IMR-90 (cell line): ENCODE measurements at regions not wholly inside any gene's neighbourhood (a gene's known extent, or its start where the extent isn't known, plus 50 kb on each side); places are given as distances from the start of the nearest gene placed in this dataset.

Experiments
- ATAC-seq: fragments of 200-7000 bp; cut with Tn5 transposase; 2 replicates; pipeline ENCODE4 v1.9.1; 2020; ENCODE audit warnings: low read depth, mild to moderate bottlenecking, moderate library complexity
- BruUV-seq: library from RNA; stranded (reverse); fragments of 400-500 nt; replicated peaks from 2 replicates; lab custom pipeline; 2021; lab: Mats Ljungman, UMichigan
- CTCF ChIA-PET: fragments of 300-600 bp; formaldehyde crosslinking; extraction: SDS; loops from one replicate; lab custom pipeline; 2021; ENCODE audit warnings: antibody characterized with exemption; lab: Yijun Ruan, JAX
- POLR2A ChIA-PET: fragments of 300-600 bp; sonication (Branson Sonifier 250); formaldehyde crosslinking; loops from one replicate; lab custom pipeline; 2022; ENCODE audit warnings: antibody characterized with exemption; ENCODE audit not compliant: unreplicated experiment; lab: Charles Lee
- DNase-seq: peaks from one replicate; pipeline ENCODE4 v3.0.0; 2013
- H2AFZ ChIP-seq: replicated peaks from 2 replicates; pipeline ENCODE3; 2013; ENCODE audit warnings: low read length, mild to moderate bottlenecking; ENCODE audit not compliant: poor library complexity
- H2AK5ac ChIP-seq: 2 replicates; pipeline ENCODE4 v1.6.1; 2013; ENCODE audit warnings: low read depth, low read length, inconsistent platforms
- H2AK9ac ChIP-seq: replicated peaks from 2 replicates; pipeline ENCODE3; 2013; ENCODE audit warnings: mild to moderate bottlenecking, low read depth, low read length, moderate library complexity; ENCODE audit not compliant: poor library complexity
- H2BK120ac ChIP-seq: 2 replicates; pipeline ENCODE4 v1.6.1; 2013; ENCODE audit warnings: low read depth, low read length, inconsistent platforms
- H2BK15ac ChIP-seq: 3 replicates; pipeline ENCODE4 v1.6.1; 2013; ENCODE audit warnings: low read depth, low read length, inconsistent platforms
- H2BK20ac ChIP-seq: 2 replicates; pipeline ENCODE4 v1.6.1; 2013; ENCODE audit warnings: low read depth, mild to moderate bottlenecking, inconsistent platforms, low read length, moderate library complexity
- H2BK5ac ChIP-seq: 2 replicates; pipeline ENCODE4 v1.6.1; 2013; ENCODE audit warnings: mild to moderate bottlenecking, low read depth, low read length, inconsistent platforms; ENCODE audit not compliant: poor library complexity, severe bottlenecking
- H3K14ac ChIP-seq: replicated peaks from 2 replicates; pipeline ENCODE4 v1.6.1; 2013; ENCODE audit warnings: low read depth, low read length, inconsistent platforms
- H3K18ac ChIP-seq: 2 replicates; pipeline ENCODE4 v1.6.1; 2013; ENCODE audit warnings: low read depth, low read length, control low read depth
- H3K23ac ChIP-seq: 2 replicates; pipeline ENCODE4 v1.6.1; 2013; ENCODE audit warnings: low read depth, low read length, inconsistent platforms
- H3K27ac ChIP-seq: 2 replicates; pipeline ENCODE4 v1.5.1; 2013; ENCODE audit warnings: mild to moderate bottlenecking, control low read depth, low read length; ENCODE audit not compliant: insufficient read depth
- H3K27me3 ChIP-seq: 2 replicates; pipeline ENCODE4 v1.6.1; 2013; ENCODE audit warnings: low read length; ENCODE audit not compliant: control insufficient read depth, insufficient read depth
- H3K36me3 ChIP-seq: 2 replicates; pipeline ENCODE4 v1.6.1; 2013; ENCODE audit warnings: low read length, mixed read lengths; ENCODE audit not compliant: control insufficient read depth, insufficient read depth
- H3K4ac ChIP-seq: 2 replicates; pipeline ENCODE4 v1.6.1; 2013; ENCODE audit warnings: low read depth, low read length, inconsistent platforms
- H3K4me1 ChIP-seq: 2 replicates; pipeline ENCODE4 v1.6.1; 2013; ENCODE audit warnings: low read length, mixed read lengths; ENCODE audit not compliant: control insufficient read depth, insufficient read depth
- H3K4me2 ChIP-seq: 2 replicates; pipeline ENCODE4 v1.6.1; 2013; ENCODE audit warnings: low read depth, mild to moderate bottlenecking, control low read depth, low read length, moderate library complexity
- H3K4me3 ChIP-seq: 2 replicates; pipeline ENCODE4 v1.5.1; 2013; ENCODE audit warnings: low read depth, mild to moderate bottlenecking, control low read depth, low read length, moderate library complexity; ENCODE audit not compliant: insufficient read depth
- H3K56ac ChIP-seq: 2 replicates; pipeline ENCODE4 v1.6.1; 2013; ENCODE audit warnings: low read length, inconsistent platforms; ENCODE audit not compliant: insufficient read depth; ENCODE audit errors: extremely low read depth
- H3K79me1 ChIP-seq, 2 experiments: 2 replicates each; pipeline ENCODE4 v1.6.1; 2013; ENCODE audit warnings: low read length in 2 of 2, inconsistent platforms in 1 of 2, low read depth in 1 of 2
- H3K9ac ChIP-seq: 2 replicates; pipeline ENCODE4 v1.6.1; 2013; ENCODE audit warnings: low read depth, low read length, control low read depth
- H3K9me1 ChIP-seq: 2 replicates; pipeline ENCODE4 v1.6.1; 2013; ENCODE audit warnings: low read length, inconsistent platforms; ENCODE audit not compliant: insufficient read depth
- H3K9me3 ChIP-seq: 2 replicates; pipeline ENCODE4 v1.6.1; 2013; ENCODE audit warnings: low read length; ENCODE audit not compliant: control insufficient read depth, insufficient read depth
- H4K20me1 ChIP-seq: 2 replicates; pipeline ENCODE4 v1.6.1; 2013; ENCODE audit warnings: low read length, inconsistent platforms; ENCODE audit not compliant: insufficient read depth
- H4K5ac ChIP-seq: 2 replicates; pipeline ENCODE4 v1.6.1; 2013; ENCODE audit warnings: mild to moderate bottlenecking, low read depth, low read length, control low read depth
- H4K8ac ChIP-seq, 2 experiments: 2 replicates each; pipeline ENCODE4 v1.6.1; 2013; ENCODE audit warnings: low read depth in 2 of 2, low read length in 2 of 2, control low read depth in 1 of 2, inconsistent platforms in 1 of 2
- H4K91ac ChIP-seq: 2 replicates; pipeline ENCODE4 v1.6.1; 2013; ENCODE audit warnings: low read depth, low read length, inconsistent platforms; ENCODE audit not compliant: insufficient read depth
- BHLHE40 ChIP-seq: fragments of 150-350 bp; IDR thresholded peaks from 2 replicates; pipeline ENCODE4 v1.6.1; 2016; ENCODE audit warnings: mild to moderate bottlenecking, low read depth, low read length
- CEBPB ChIP-seq: IDR thresholded peaks from 2 replicates; pipeline ENCODE4 v1.6.1; 2012; ENCODE audit warnings: low read depth, low read length, improper control_type of control experiment
- CHD1 ChIP-seq: IDR thresholded peaks from 2 replicates; pipeline ENCODE4 v1.6.1; 2012; ENCODE audit warnings: low read depth, low read length, improper control_type of control experiment
- CTCF ChIP-seq: conservative IDR thresholded peaks from 2 replicates; pipeline ENCODE4 v1.5.1; 2012; ENCODE audit warnings: mild to moderate bottlenecking, low read depth, low read length, improper control_type of control experiment
- FOS ChIP-seq: fragments of 150-350 bp; IDR thresholded peaks from 2 replicates; pipeline ENCODE4 v1.6.1; 2016; ENCODE audit warnings: low read depth, low read length
- MAFK ChIP-seq: IDR thresholded peaks from 2 replicates; pipeline ENCODE4 v1.6.1; 2012; ENCODE audit warnings: low read depth, low read length, improper control_type of control experiment
- MAZ ChIP-seq: IDR thresholded peaks from 2 replicates; pipeline ENCODE4 v1.6.1; 2012; ENCODE audit warnings: low read depth, mild to moderate bottlenecking, low read length, improper control_type of control experiment, moderate library complexity, borderline replicate concordance
- NFE2L2 ChIP-seq: fragments of 150-350 bp; IDR thresholded peaks from 2 replicates; pipeline ENCODE4 v1.6.1; 2016; ENCODE audit warnings: low read depth, mild to moderate bottlenecking, low read length
- POLR2A ChIP-seq: IDR thresholded peaks from 2 replicates; pipeline ENCODE4 v1.6.1; 2012; ENCODE audit warnings: mild to moderate bottlenecking, low read depth, low read length
- RAD21 ChIP-seq: IDR thresholded peaks from 2 replicates; pipeline ENCODE4 v1.6.1; 2012; ENCODE audit warnings: low read length, improper control_type of control experiment
- RCOR1 ChIP-seq: IDR thresholded peaks from 2 replicates; pipeline ENCODE4 v1.6.1; 2012; ENCODE audit warnings: mild to moderate bottlenecking, low read length, improper control_type of control experiment; ENCODE audit not compliant: insufficient replicate concordance
- RFX5 ChIP-seq: IDR thresholded peaks from 2 replicates; pipeline ENCODE4 v1.8.0; 2012; ENCODE audit warnings: low read depth, mild to moderate bottlenecking, low read length, moderate library complexity
- SMC3 ChIP-seq: fragments of 150-350 bp; IDR thresholded peaks from 2 replicates; pipeline ENCODE4 v1.6.1; 2016; ENCODE audit warnings: low read depth, mild to moderate bottlenecking, antibody characterized with exemption, low read length, moderate library complexity
- USF2 ChIP-seq: fragments of 150-350 bp; IDR thresholded peaks from 2 replicates; pipeline ENCODE4 v1.6.1; 2017; ENCODE audit warnings: mild to moderate bottlenecking, antibody characterized with exemption, low read length, low read depth
- WGBS, 2 experiments: methylation state at CpG; one replicate each; pipeline versions ENCODE4 v1.1.5 to v1.1.7; 2013; ENCODE audit warnings: missing lambda C conversion rate in 2 of 2; ENCODE audit not compliant: insufficient read length in 1 of 2; ENCODE audit errors: extremely low coverage in 2 of 2; 5-methylcytosine and 5-hydroxymethylcytosine counted together
- dilution Hi-C: fragments of 300-500 bp; cut with HindIII; formaldehyde crosslinking; loops from one replicate; pipeline ENCODE4 v1.14.3; 2018; ENCODE audit warnings: low sequenced_read_pairs; ENCODE audit not compliant: unreplicated experiment
- in situ Hi-C: fragments of 300-500 bp; cut with MboI; formaldehyde crosslinking; loops from 3 replicates; pipeline ENCODE4 v1.14.3; 2019; ENCODE audit warnings: low sequenced_read_pairs, inconsistent platforms, mixed read lengths
- intact Hi-C: fragments of 100-400 bp; cut with micrococcal nuclease; formaldehyde crosslinking; loops from 2 replicates; pipeline ENCODE4 v1.10.0; 2022
- TF ChIP-seq, protein P1 (sequence below): fragments of 150-350 bp; IDR thresholded peaks from 2 replicates; pipeline ENCODE4 v1.6.1; 2016; ENCODE audit warnings: low read depth, mild to moderate bottlenecking, low read length, moderate library complexity, borderline replicate concordance

GRCh38 chr1:169003864-169004516 lies 102.5 kb upstream of the ATP1B1 start:
- H3K23ac ChIP-seq, result no peak overlapping the region
- ChIA-PET CTCF (no interaction called here), POLR2A (no interaction called here)
- TF ChIP-seq CTCF (no peak), SMC3 (no peak), BHLHE40 (no peak), POLR2A (no peak), CHD1 (no peak), CEBPB (no peak), MAZ (no peak), NFE2L2 (no peak), RAD21 (no peak), MAFK (no peak), USF2 (no peak), RFX5 (no peak), RCOR1 (no peak), FOS (no peak)
- TF ChIP-seq, protein P1, sequence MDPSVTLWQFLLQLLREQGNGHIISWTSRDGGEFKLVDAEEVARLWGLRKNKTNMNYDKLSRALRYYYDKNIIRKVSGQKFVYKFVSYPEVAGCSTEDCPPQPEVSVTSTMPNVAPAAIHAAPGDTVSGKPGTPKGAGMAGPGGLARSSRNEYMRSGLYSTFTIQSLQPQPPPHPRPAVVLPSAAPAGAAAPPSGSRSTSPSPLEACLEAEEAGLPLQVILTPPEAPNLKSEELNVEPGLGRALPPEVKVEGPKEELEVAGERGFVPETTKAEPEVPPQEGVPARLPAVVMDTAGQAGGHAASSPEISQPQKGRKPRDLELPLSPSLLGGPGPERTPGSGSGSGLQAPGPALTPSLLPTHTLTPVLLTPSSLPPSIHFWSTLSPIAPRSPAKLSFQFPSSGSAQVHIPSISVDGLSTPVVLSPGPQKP, result no peak
- no peak overlapping the region for H3K56ac ChIP-seq
- no peak overlapping the region for H4K5ac ChIP-seq
- dilution Hi-C loops, result no loop called here
- intact Hi-C loops, result no loop called here
- no peaks in the 10 kb centered on the region for H3K79me1 ChIP-seq
- WGBS, 2 experiments, result no CpG with 5 or more reads among the region's 1 CpG
- no peak overlapping the region for H2AK5ac ChIP-seq
- H3K4me1 ChIP-seq, result no peaks in the 10 kb centered on the region
- H2AK9ac ChIP-seq, result no peak overlapping the region
- no peaks in the 10 kb centered on the region for H3K9me1 ChIP-seq
- no peak overlapping the region for H3K4me3 ChIP-seq
- no peaks in the 10 kb centered on the region for H4K20me1 ChIP-seq
- H2BK120ac ChIP-seq, result no peak overlapping the region
- in situ Hi-C loops, result no loop called here
- H3K18ac ChIP-seq, result no peak overlapping the region
- H4K91ac ChIP-seq, result no peak overlapping the region
- no peak overlapping the region for H4K8ac ChIP-seq
- H2BK20ac ChIP-seq, result no peak overlapping the region
- no peaks in the 10 kb centered on the region for H3K27me3 ChIP-seq
- H2AFZ ChIP-seq, result no peak overlapping the region
- DNase-seq (no peak), ATAC-seq (no peak)
- no peaks in the 10 kb centered on the region for H3K9me3 ChIP-seq
- no peak overlapping the region for H3K4me2 ChIP-seq
- H3K9ac ChIP-seq, result no peak overlapping the region
- no peak overlapping the region for H3K4ac ChIP-seq
- H2BK15ac ChIP-seq, result no peak overlapping the region
- H3K36me3 ChIP-seq, result no peaks in the 10 kb centered on the region
- H3K14ac ChIP-seq, result no peak overlapping the region
- no TSS peak for BruUV-seq
- H2BK5ac ChIP-seq, result no peak overlapping the region
- H3K27ac ChIP-seq, result no peak overlapping the region
